HL-60 (cell line): ENCODE measurements at regions not wholly inside any gene's neighbourhood (a gene's known extent, or its start where the extent isn't known, plus 50 kb on each side); places are given as distances from the start of the nearest gene placed in this dataset.

Experiments used
- CTCF ChIP-seq: IDR thresholded peaks from one replicate; pipeline ENCODE4 v1.5.1; 2011; ENCODE audit warnings: low read length, control low read depth, inconsistent platforms; ENCODE audit not compliant: insufficient read depth
- GABPA ChIP-seq: IDR thresholded peaks from 2 replicates; pipeline ENCODE4 v1.6.1; 2012; ENCODE audit warnings: low read depth
- POLR2AphosphoS5 ChIP-seq: IDR thresholded peaks from 2 replicates; pipeline ENCODE4 v1.6.1; 2012; ENCODE audit warnings: low read depth
- REST ChIP-seq: IDR thresholded peaks from 2 replicates; pipeline ENCODE4 v1.6.1; 2012; ENCODE audit warnings: low read depth; ENCODE audit not compliant: insufficient replicate concordance
- SPI1 ChIP-seq: IDR thresholded peaks from 2 replicates; pipeline ENCODE4 v1.6.1; 2012; ENCODE audit warnings: low read depth, mild to moderate bottlenecking, borderline replicate concordance

- no peak for TF ChIP-seq CTCF
- TF ChIP-seq REST = no peak
- no peak for TF ChIP-seq POLR2AphosphoS5
- TF ChIP-seq SPI1 = no peak
- no peak for TF ChIP-seq GABPA
Observed at GRCh38 chr15:79543097-79543496, 111.0 kb downstream of the MINAR1 start.
